ENCODE measurements at regions not wholly inside any gene's neighbourhood (a gene's known extent, or its start where the extent isn't known, plus 50 kb on each side); places are given as distances from the start of the nearest gene placed in this dataset.

- TF ChIP-seq EP300 (IDR thresholded peaks at IDR 0.05) = no peak
- TF ChIP-seq, protein P1, sequence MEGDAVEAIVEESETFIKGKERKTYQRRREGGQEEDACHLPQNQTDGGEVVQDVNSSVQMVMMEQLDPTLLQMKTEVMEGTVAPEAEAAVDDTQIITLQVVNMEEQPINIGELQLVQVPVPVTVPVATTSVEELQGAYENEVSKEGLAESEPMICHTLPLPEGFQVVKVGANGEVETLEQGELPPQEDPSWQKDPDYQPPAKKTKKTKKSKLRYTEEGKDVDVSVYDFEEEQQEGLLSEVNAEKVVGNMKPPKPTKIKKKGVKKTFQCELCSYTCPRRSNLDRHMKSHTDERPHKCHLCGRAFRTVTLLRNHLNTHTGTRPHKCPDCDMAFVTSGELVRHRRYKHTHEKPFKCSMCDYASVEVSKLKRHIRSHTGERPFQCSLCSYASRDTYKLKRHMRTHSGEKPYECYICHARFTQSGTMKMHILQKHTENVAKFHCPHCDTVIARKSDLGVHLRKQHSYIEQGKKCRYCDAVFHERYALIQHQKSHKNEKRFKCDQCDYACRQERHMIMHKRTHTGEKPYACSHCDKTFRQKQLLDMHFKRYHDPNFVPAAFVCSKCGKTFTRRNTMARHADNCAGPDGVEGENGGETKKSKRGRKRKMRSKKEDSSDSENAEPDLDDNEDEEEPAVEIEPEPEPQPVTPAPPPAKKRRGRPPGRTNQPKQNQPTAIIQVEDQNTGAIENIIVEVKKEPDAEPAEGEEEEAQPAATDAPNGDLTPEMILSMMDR (IDR thresholded peaks at IDR 0.05) = no peak
Measured at GRCh38 chr2:123870881-123871276, 154.2 kb upstream of the CNTNAP5 start.

All from tibial nerve (tissue), 4 donors.